GM12872 (cell line): ENCODE measurements at regions not wholly inside any gene's neighbourhood (a gene's known extent, or its start where the extent isn't known, plus 50 kb on each side); places are given as distances from the start of the nearest gene placed in this dataset.

ENCODE experiments used
- CTCF ChIP-seq: IDR thresholded peaks from 3 replicates; pipeline ENCODE4 v1.5.1; 2011; ENCODE audit warnings: low read depth, mild to moderate bottlenecking, low read length, moderate library complexity; ENCODE audit not compliant: insufficient read depth

- TF ChIP-seq CTCF, result no peak
Measured at GRCh38 chr20:16864963-16865362, 116.8 kb downstream of the OTOR start.

GRCh38 chr20:16865406-16865805 lies 117.2 kb downstream of the OTOR start:
- no peak for TF ChIP-seq CTCF

- TF ChIP-seq CTCF, result no peak
Measured at GRCh38 chr20:16877053-16877554, 128.9 kb downstream of the OTOR start.

- TF ChIP-seq CTCF, result no peak
Measured at GRCh38 chr20:16885746-16886145, 137.6 kb downstream of the OTOR start.

- TF ChIP-seq CTCF, result no peak
Measured at GRCh38 chr20:16898433-16898832, 150.3 kb downstream of the OTOR start.

- no peak for TF ChIP-seq CTCF
Measured at GRCh38 chr20:16902662-16903061, 154.5 kb downstream of the OTOR start.

- TF ChIP-seq CTCF, result 0 out of 3 replicates have a peak, but pooled peaks have one; percentile 15
Measured at GRCh38 chr20:16904751-16905150, 156.6 kb downstream of the OTOR start.
